DND-41 (cell line): ENCODE measurements at regions not wholly inside any gene's neighbourhood (a gene's known extent, or its start where the extent isn't known, plus 50 kb on each side); places are given as distances from the start of the nearest gene placed in this dataset.
"Not testable (repeated sequence)": the region's sequence is repeated elsewhere in the genome, so short reads cannot be mapped to it uniquely, and the experiment has no call there.

Source experiments
- ATAC-seq: fragments of 200-7000 bp; cut with Tn5 transposase; 3 replicates; pipeline ENCODE4 v1.9.1; 2021; ENCODE audit warnings: low read depth; ENCODE audit not compliant: insufficient read depth
- DNase-seq: peaks from one replicate; pipeline ENCODE4 v3.0.0-alpha.2; 2020
- H2AFZ ChIP-seq: 2 replicates; pipeline ENCODE4 v1.6.0; 2012; ENCODE audit warnings: low read depth, low read length
- H3K27ac ChIP-seq: 2 replicates; pipeline ENCODE4 v1.5.1; 2012; ENCODE audit warnings: low read length, inconsistent platforms
- H3K27me3 ChIP-seq: fragments of 200-600 bp; sonication (generic); 2 replicates; pipeline ENCODE4 v1.6.0; 2012; ENCODE audit warnings: low read length, mild to moderate bottlenecking, inconsistent platforms; ENCODE audit not compliant: insufficient read depth, poor library complexity
- H3K36me3 ChIP-seq: 2 replicates; pipeline ENCODE4 v1.5.1; 2012; ENCODE audit warnings: low read length, inconsistent platforms; ENCODE audit not compliant: insufficient read depth
- H3K4me1 ChIP-seq: 2 replicates; pipeline ENCODE4 v1.5.1; 2012; ENCODE audit warnings: mild to moderate bottlenecking, low read length; ENCODE audit not compliant: insufficient read depth
- H3K4me2 ChIP-seq: 2 replicates; pipeline ENCODE4 v1.6.0; 2012; ENCODE audit warnings: mild to moderate bottlenecking, moderate library complexity, low read length, inconsistent platforms; ENCODE audit not compliant: insufficient read depth
- H3K4me3 ChIP-seq, 2 experiments: fragments of 200-600 bp in 1 of 2; shearing (Covaris generic) in 1 of 2; 2 replicates each; pipeline ENCODE4 v1.5.1; 2012 to 2016; ENCODE audit warnings: inconsistent platforms in 2 of 2, low read length in 2 of 2, mild to moderate bottlenecking in 2 of 2, low read depth in 1 of 2, moderate library complexity in 1 of 2
- H3K79me2 ChIP-seq: 2 replicates; pipeline ENCODE4 v1.6.0; 2012; ENCODE audit warnings: low read length, inconsistent platforms; ENCODE audit not compliant: insufficient read depth
- H3K9ac ChIP-seq: 2 replicates; pipeline ENCODE4 v1.6.0; 2012; ENCODE audit warnings: low read depth, mild to moderate bottlenecking, inconsistent platforms, low read length, moderate library complexity
- H3K9me3 ChIP-seq: 2 replicates; pipeline ENCODE4 v1.5.1; 2012; ENCODE audit warnings: low read length, moderate library complexity, mild to moderate bottlenecking, inconsistent platforms; ENCODE audit not compliant: insufficient read depth, severe bottlenecking
- H4K20me1 ChIP-seq: 2 replicates; pipeline ENCODE4 v1.6.0; 2012; ENCODE audit warnings: low read length; ENCODE audit not compliant: insufficient read depth
- EZH2 ChIP-seq: IDR thresholded peaks from 3 replicates; pipeline ENCODE4 v1.6.1; 2012; ENCODE audit warnings: borderline replicate concordance, low read depth, mild to moderate bottlenecking, moderate library complexity, low read length, inconsistent platforms; ENCODE audit not compliant: severe bottlenecking
- TF ChIP-seq, protein P1 (sequence below): IDR thresholded peaks from 2 replicates; pipeline ENCODE4 v1.5.1; 2012; ENCODE audit warnings: borderline replicate concordance, low read length, moderate library complexity, mild to moderate bottlenecking; ENCODE audit not compliant: poor library complexity, severe bottlenecking; ENCODE audit errors: extremely low read depth

DNA sequence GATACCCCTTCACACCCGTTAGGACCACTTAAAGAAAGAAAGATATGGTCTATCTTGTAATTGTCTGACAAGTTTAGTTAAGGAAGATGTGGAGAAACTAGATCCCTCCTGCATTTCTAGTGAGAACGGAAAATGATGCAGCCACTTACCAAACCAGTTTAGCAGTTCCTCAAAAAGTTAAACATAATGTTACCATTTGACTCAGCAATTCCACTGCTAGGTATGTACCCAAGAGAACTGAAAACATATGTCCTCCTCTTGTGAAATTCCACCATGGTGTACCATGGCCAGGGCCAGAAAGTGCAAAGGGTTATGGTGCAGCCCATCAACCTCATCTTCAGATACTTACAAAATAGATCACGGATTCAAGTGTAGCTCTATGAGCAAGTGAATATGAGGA, 79.0 kb upstream of the ID2 start:
- H3K27ac ChIP-seq, result no peak overlapping the region
- no peaks in the 10 kb centered on the region for H4K20me1 ChIP-seq
- no peak for DNase-seq
- H3K36me3 ChIP-seq, result no peaks in the 10 kb centered on the region
- H3K27me3 ChIP-seq, result no peaks in the 10 kb centered on the region
- ATAC-seq, result no peak
- H3K9ac ChIP-seq, result no peak overlapping the region
- TF ChIP-seq, protein P1, sequence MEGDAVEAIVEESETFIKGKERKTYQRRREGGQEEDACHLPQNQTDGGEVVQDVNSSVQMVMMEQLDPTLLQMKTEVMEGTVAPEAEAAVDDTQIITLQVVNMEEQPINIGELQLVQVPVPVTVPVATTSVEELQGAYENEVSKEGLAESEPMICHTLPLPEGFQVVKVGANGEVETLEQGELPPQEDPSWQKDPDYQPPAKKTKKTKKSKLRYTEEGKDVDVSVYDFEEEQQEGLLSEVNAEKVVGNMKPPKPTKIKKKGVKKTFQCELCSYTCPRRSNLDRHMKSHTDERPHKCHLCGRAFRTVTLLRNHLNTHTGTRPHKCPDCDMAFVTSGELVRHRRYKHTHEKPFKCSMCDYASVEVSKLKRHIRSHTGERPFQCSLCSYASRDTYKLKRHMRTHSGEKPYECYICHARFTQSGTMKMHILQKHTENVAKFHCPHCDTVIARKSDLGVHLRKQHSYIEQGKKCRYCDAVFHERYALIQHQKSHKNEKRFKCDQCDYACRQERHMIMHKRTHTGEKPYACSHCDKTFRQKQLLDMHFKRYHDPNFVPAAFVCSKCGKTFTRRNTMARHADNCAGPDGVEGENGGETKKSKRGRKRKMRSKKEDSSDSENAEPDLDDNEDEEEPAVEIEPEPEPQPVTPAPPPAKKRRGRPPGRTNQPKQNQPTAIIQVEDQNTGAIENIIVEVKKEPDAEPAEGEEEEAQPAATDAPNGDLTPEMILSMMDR, result no peak
- no peak for TF ChIP-seq EZH2
- H3K4me2 ChIP-seq, result no peak overlapping the region
- H2AFZ ChIP-seq, result no peak overlapping the region
- H3K4me1 ChIP-seq, result no peaks in the 10 kb centered on the region
- no peaks in the 10 kb centered on the region for H3K79me2 ChIP-seq
- H3K9me3 ChIP-seq, result no peaks in the 10 kb centered on the region
- H3K4me3 ChIP-seq, result no peak overlapping the region

DNA sequence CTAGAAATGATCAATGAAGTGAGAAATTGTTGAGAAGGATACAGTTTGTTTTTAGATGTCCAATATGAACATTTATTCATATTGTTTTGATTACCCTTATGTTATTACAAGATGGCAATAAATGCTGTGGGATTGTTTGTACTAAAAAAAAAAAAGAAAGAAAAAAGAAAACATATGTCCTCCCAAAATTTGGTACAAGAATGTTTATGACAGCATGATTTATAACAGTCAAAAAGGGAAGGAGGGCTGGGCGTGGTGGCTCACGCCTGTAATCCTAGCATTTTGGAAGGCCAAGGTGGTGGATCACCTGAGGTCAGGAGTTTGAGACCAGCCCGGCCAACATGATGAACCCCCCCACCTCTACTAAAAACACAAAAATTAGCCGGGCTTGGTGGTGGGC, 78.5 kb upstream of the ID2 start:
- ATAC-seq, H3K27me3 ChIP-seq, H3K27ac ChIP-seq, H3K79me2 ChIP-seq, H4K20me1 ChIP-seq, H3K9me3 ChIP-seq, DNase-seq, H3K36me3 ChIP-seq, H3K9ac ChIP-seq, H3K4me1 ChIP-seq, H3K4me3 ChIP-seq, H3K4me2 ChIP-seq, H2AFZ ChIP-seq: not testable (repeated sequence)

DNA sequence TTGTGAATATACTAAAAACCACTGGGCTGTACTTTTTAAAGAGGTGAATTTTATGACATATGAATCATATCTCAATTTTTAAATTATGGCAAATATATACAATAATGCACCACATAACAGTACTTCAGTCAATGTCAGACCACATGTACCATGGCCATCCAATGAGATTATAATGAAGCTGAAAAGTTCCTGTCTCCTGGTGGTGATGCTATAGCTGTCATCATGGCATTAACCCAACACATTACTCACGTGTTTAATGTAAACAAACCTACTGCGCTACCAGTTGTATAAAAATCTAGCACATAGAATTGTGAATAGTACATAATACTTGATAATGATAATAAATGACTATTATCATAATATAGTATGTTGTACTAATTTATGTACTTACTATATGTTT, 77.6 kb upstream of the ID2 start:
- no peaks in the 10 kb centered on the region for H4K20me1 ChIP-seq
- H2AFZ ChIP-seq, result no peak overlapping the region
- TF ChIP-seq, protein P1, result no peak
- no peak for TF ChIP-seq EZH2
- no peaks in the 10 kb centered on the region for H3K4me1 ChIP-seq
- no peak for ATAC-seq
- no peaks in the 10 kb centered on the region for H3K79me2 ChIP-seq
- H3K9ac ChIP-seq, result no peak overlapping the region
- no peaks in the 10 kb centered on the region for H3K36me3 ChIP-seq
- no peak for DNase-seq
- H3K4me2 ChIP-seq, result no peak overlapping the region
- H3K27ac ChIP-seq, result no peak overlapping the region
- H3K27me3 ChIP-seq, result no peaks in the 10 kb centered on the region
- H3K9me3 ChIP-seq, result no peaks in the 10 kb centered on the region
- H3K4me3 ChIP-seq, result no peak overlapping the region

DNA sequence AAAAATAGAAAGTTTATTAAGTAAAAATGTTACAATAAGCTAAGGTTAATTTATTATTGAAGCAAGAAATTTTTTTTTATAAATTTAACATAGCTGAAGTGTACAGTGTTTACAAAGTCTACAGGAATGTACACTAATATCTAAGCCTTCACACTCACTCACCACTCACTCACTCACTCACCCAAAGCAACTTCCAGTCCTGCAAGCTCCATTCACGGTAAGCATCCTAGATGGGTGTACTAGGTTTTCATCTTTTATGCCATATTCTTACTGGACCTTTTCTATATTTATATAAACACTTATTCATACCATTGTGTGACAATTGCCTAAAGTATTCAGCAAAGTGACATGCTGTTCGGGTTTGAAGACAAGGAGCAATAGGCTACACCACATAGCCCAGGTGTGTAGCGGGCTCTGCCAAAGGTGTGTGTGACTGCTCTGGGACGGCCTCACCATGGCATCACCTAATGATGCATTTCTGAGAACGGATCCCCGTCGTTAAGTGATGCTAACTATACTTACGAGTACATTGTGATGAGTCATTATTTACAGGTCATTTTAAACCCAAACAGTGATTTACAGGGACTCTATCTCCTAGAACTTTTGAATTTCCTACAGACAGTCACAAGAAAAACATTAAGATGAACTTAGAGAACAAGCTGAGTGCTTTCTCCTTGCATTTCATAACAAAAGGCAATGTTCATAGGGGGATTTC, 76.3 kb upstream of the ID2 start:
- no peak overlapping the region for H3K9ac ChIP-seq
- ATAC-seq, result no peak

More for the DNA sequence above, 76.3 kb upstream of the ID2 start:
- Histone ChIP-seq H3K4me1 (no peaks in the 10 kb centered on the region), H3K4me2 (no peak overlapping the region), H3K27me3 (no peaks in the 10 kb centered on the region), H3K9me3 (no peaks in the 10 kb centered on the region), H3K79me2 (no peaks in the 10 kb centered on the region), H3K27ac (no peak overlapping the region), H3K36me3 (no peaks in the 10 kb centered on the region), H2AFZ (no peak overlapping the region), H3K4me3 (no peak overlapping the region), H4K20me1 (no peaks in the 10 kb centered on the region)
- TF ChIP-seq, protein P1, result no peak
- TF ChIP-seq EZH2, result no peak
- DNase-seq, result no peak
